K562 (cell line): ENCODE measurements at regions not wholly inside any gene's neighbourhood (a gene's known extent, or its start where the extent isn't known, plus 50 kb on each side); places are given as distances from the start of the nearest gene placed in this dataset.

ENCODE experiments used
- ATAC-seq: fragments of 200-7000 bp; cut with Tn5 transposase; 3 replicates; pipeline ENCODE4 v1.9.1; 2020; ENCODE audit warnings: moderate library complexity
- BruUV-seq: library from RNA; stranded (reverse); fragments of 400-500 nt; replicated peaks from 2 replicates; lab custom pipeline; 2021; lab: Mats Ljungman, UMichigan
- CTCF ChIA-PET: fragments of 300-600 bp; formaldehyde crosslinking; extraction: SDS; loops from one replicate; lab custom pipeline; 2021; ENCODE audit warnings: low intra/inter-chr PET ratio; lab: Yijun Ruan, JAX
- POLR2A ChIA-PET: fragments of 300-600, 350-650 bp; sonication (Branson Sonifier 250); formaldehyde crosslinking; extraction: SDS; loops from one replicate; lab custom pipeline; 2021; ENCODE audit warnings: antibody characterized with exemption, inconsistent platforms; lab: Yijun Ruan, JAX
- DNase-seq, 4 experiments: peaks; one replicate each; pipeline versions ENCODE4 v3.0.0 to v3.0.0-alpha.2; 2011 to 2018; ENCODE audit warnings: low spot score in 3 of 4, mixed read lengths in 3 of 4; ENCODE audit errors: extremely low read depth in 1 of 4
- FAIRE-seq: peaks from 2 replicates; lab custom pipeline; 2011; peaks lifted over from hg19 to GRCh38; lab: Jason Lieb, UNC
- H2AFZ ChIP-seq: 2 replicates; pipeline ENCODE4 v1.6.0; 2011; ENCODE audit warnings: low read depth, low read length, control low read depth, inconsistent platforms
- H3K27ac ChIP-seq: fragments of 200-600 bp; 3 replicates; pipeline ENCODE4 v1.8.0; 2011; ENCODE audit warnings: low read depth, mild to moderate bottlenecking, control low read depth, inconsistent platforms, low read length, moderate library complexity, mixed read lengths; ENCODE audit errors: extremely low read depth
- H3K27me3 ChIP-seq, 2 experiments: fragments of 300-600 bp in 1 of 2; 2 replicates in 1 of 2; 3 replicates in 1 of 2; pipeline versions ENCODE4 v1.6.0 to v1.8.0; 2011; ENCODE audit warnings: inconsistent platforms in 2 of 2, low read length in 2 of 2, mild to moderate bottlenecking in 1 of 2, mixed read lengths in 1 of 2, moderate library complexity in 1 of 2; ENCODE audit not compliant: control insufficient read depth in 2 of 2, insufficient read depth in 2 of 2
- H3K36me3 ChIP-seq: fragments of 300-600 bp; 3 replicates; pipeline ENCODE4 v1.8.0; 2011; ENCODE audit warnings: mild to moderate bottlenecking, low read length, inconsistent platforms; ENCODE audit not compliant: control insufficient read depth, insufficient read depth
- H3K4me1 ChIP-seq, 2 experiments: fragments of 200-600 bp in 1 of 2; replicated peaks in 1 of 2; 2 replicates in 1 of 2; 3 replicates in 1 of 2; pipeline versions ENCODE4 v1.5.1 to v1.8.0; 2011; ENCODE audit warnings: inconsistent platforms in 2 of 2, low read length in 2 of 2, mild to moderate bottlenecking in 1 of 2, mixed read lengths in 1 of 2, moderate library complexity in 1 of 2; ENCODE audit not compliant: control insufficient read depth in 2 of 2, insufficient read depth in 2 of 2
- H3K4me2 ChIP-seq: 2 replicates; pipeline ENCODE4 v1.6.1; 2011; ENCODE audit warnings: low read length, control low read depth, inconsistent platforms, mixed read lengths; ENCODE audit not compliant: insufficient read depth
- H3K4me3 ChIP-seq: fragments of 200-600 bp; sonication (generic), shearing (Covaris generic); 2 replicates; pipeline ENCODE4 v1.5.1; 2016; ENCODE audit warnings: control low read depth, inconsistent platforms
- H3K79me2 ChIP-seq: fragments of 200-600 bp; 3 replicates; pipeline ENCODE4 v1.8.0; 2011; ENCODE audit warnings: low read length, inconsistent platforms; ENCODE audit not compliant: control insufficient read depth, insufficient read depth
- H3K9ac ChIP-seq, 2 experiments: 2 replicates each; pipeline versions ENCODE4 v1.6.0 to v1.6.1; 2011; ENCODE audit warnings: low read depth in 2 of 2, low read length in 2 of 2, control low read depth in 1 of 2, inconsistent platforms in 1 of 2, mild to moderate bottlenecking in 1 of 2, mixed read lengths in 1 of 2; ENCODE audit not compliant: insufficient read depth in 1 of 2
- H3K9me1 ChIP-seq: one replicate; pipeline ENCODE4 v1.6.0; 2011; ENCODE audit warnings: inconsistent platforms, mild to moderate bottlenecking, low read length, moderate library complexity; ENCODE audit not compliant: control insufficient read depth, insufficient read depth
- H3K9me3 ChIP-seq: replicated peaks from 2 replicates; pipeline ENCODE4 v1.5.1; 2011; ENCODE audit warnings: low read depth, low read length, inconsistent platforms; ENCODE audit not compliant: control insufficient read depth, insufficient read depth
- H4K20me1 ChIP-seq: replicated peaks from 2 replicates; pipeline ENCODE4 v1.6.1; 2011; ENCODE audit warnings: low read length, inconsistent platforms, mixed read lengths; ENCODE audit not compliant: control insufficient read depth, insufficient read depth
- ARID2 ChIP-seq: fragments of 450-650 bp; IDR thresholded peaks from 2 replicates; pipeline ENCODE4 v1.6.1; 2017; ENCODE audit warnings: antibody characterized with exemption, mild to moderate bottlenecking
- ATF7 ChIP-seq: fragments of 450-650 bp; IDR thresholded peaks from 2 replicates; pipeline ENCODE4 v1.7.1; 2014; ENCODE audit warnings: mild to moderate bottlenecking, moderate library complexity
- CXXC5 ChIP-seq: fragments of 250-450 bp; sonication (Bioruptor Pico); IDR thresholded peaks from 2 replicates; pipeline ENCODE4 v1.8.0; 2022; ENCODE audit warnings: inconsistent platforms, mild to moderate bottlenecking, moderate library complexity
- DDX20 ChIP-seq: fragments of 450-650 bp; IDR thresholded peaks from 2 replicates; pipeline ENCODE4 v1.6.1; 2016; ENCODE audit warnings: missing genetic modification characterization, low read depth, mild to moderate bottlenecking, missing compliant biosample characterization, moderate library complexity
- DNMT1 ChIP-seq: fragments of 450-650 bp; IDR thresholded peaks from 2 replicates; pipeline ENCODE4 v1.6.1; 2016; ENCODE audit warnings: antibody characterized with exemption, mild to moderate bottlenecking
- E2F3 ChIP-seq: fragments of 250-450 bp; sonication (Bioruptor Pico); IDR thresholded peaks from 2 replicates; pipeline ENCODE4 v1.4.0; 2020; ENCODE audit warnings: mild to moderate bottlenecking
- FOXA3 ChIP-seq, 2 experiments: fragments of 450-650 bp in 1 of 2; sonication (generic) in 1 of 2; formaldehyde crosslinking; IDR thresholded peaks in 1 of 2; conservative IDR thresholded peaks in 1 of 2; 2 replicates each; pipeline versions ENCODE4 v1.4.0 to v1.8.0; 2020 to 2022; ENCODE audit warnings: mild to moderate bottlenecking in 2 of 2, missing genetic modification reagents in 1 of 2
- FOXK1 ChIP-seq: sonication (generic); formaldehyde crosslinking; IDR thresholded peaks from 2 replicates; pipeline ENCODE4 v1.8.0; 2022; ENCODE audit warnings: missing genetic modification reagents, mild to moderate bottlenecking, borderline replicate concordance
- HDAC2 ChIP-seq: fragments of 450-650 bp; IDR thresholded peaks from 2 replicates; pipeline ENCODE4 v1.6.1; 2016; ENCODE audit warnings: mild to moderate bottlenecking
- SNRNP70 ChIP-seq: fragments of 200-400 bp; formaldehyde crosslinking; optimal IDR thresholded peaks from 2 replicates; pipeline ENCODE3; 2017; ENCODE audit warnings: low read depth, low read length
- SOX6 ChIP-seq: fragments of 450-650 bp; IDR thresholded peaks from 2 replicates; pipeline ENCODE4 v1.6.1; 2014; ENCODE audit warnings: mild to moderate bottlenecking
- THRAP3 ChIP-seq: fragments of 450-650 bp; IDR thresholded peaks from 2 replicates; pipeline ENCODE4 v1.6.1; 2016; ENCODE audit warnings: mild to moderate bottlenecking, inconsistent platforms, borderline replicate concordance
- TSC22D4 ChIP-seq: fragments of 450-650 bp; IDR thresholded peaks from 2 replicates; pipeline ENCODE4 v1.6.1; 2016; ENCODE audit warnings: missing genetic modification characterization, missing biosample characterization, control low read depth
- ZNF143 ChIP-seq: sonication (generic); formaldehyde crosslinking; IDR thresholded peaks from 2 replicates; pipeline ENCODE4 v1.9.0; 2022; ENCODE audit warnings: mild to moderate bottlenecking, missing genetic modification reagents
- ZNF668 ChIP-seq: fragments of 250-450 bp; sonication (Bioruptor Pico); IDR thresholded peaks from 2 replicates; pipeline ENCODE4 v1.8.0; 2022; ENCODE audit warnings: mild to moderate bottlenecking, inconsistent platforms
- WGBS: fragments of 100-300 bp; shearing (Covaris generic); methylation state at CpG from one replicate; pipeline ENCODE4 v1.1.6; 2016; ENCODE audit warnings: low coverage, mixed read lengths; ENCODE audit not compliant: insufficient coverage; ENCODE audit errors: missing lambda C conversion rate; 5-methylcytosine and 5-hydroxymethylcytosine counted together
- in situ Hi-C: fragments of 300-500 bp; cut with MboI; formaldehyde crosslinking; loops from 4 replicates; pipeline ENCODE4 v1.15.0; 2018; ENCODE audit warnings: inconsistent platforms, mixed read lengths
- intact Hi-C: fragments of 100-400 bp; cut with micrococcal nuclease; formaldehyde crosslinking; loops from 2 replicates; pipeline ENCODE4 v1.14.2; 2022
- TF ChIP-seq, protein P1 (sequence below): sonication (generic); formaldehyde crosslinking; IDR thresholded peaks from 2 replicates; pipeline ENCODE4 v1.8.1; 2023; ENCODE audit warnings: mild to moderate bottlenecking, missing genetic modification reagents
- TF ChIP-seq, protein P2 (sequence below): sonication (generic); formaldehyde crosslinking; IDR thresholded peaks from 2 replicates; pipeline ENCODE4 v1.9.0; 2022; ENCODE audit warnings: mild to moderate bottlenecking, missing genetic modification reagents
- TF ChIP-seq, protein P3 (sequence below), 3 experiments: fragments of 200-800 bp in 1 of 3; sonication (Bioruptor generic) in 1 of 3; sonication (generic) in 1 of 3; formaldehyde crosslinking in 1 of 3; IDR thresholded peaks; 2 replicates each; pipeline versions ENCODE4 v1.6.1 to v1.8.0; 2016 to 2022; ENCODE audit warnings: mild to moderate bottlenecking in 2 of 3, missing compliant biosample characterization in 2 of 3, missing genetic modification characterization in 2 of 3, missing genetic modification reagents in 1 of 3

DNA sequence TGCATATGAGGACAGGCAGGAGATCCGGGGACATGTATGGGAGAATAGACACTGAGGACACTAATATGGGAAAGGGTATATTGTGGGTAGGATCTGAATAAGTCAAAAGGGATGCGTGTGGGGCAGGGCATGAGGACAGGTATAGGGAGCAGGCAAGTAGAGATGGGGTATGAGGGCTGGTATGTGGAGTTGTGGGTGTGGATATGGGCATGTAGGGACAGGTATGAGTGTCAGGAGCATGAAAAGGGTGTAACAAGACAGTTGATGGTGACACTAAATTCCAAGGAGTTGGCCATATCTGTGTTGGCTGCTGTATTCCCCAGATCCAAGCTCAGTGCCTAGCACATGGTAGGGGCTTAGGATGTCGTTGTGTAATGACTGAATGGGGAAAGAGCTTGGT, 84.4 kb upstream of the PAX2 start:
- POLR2A ChIA-PET: no interaction called here

More for the DNA sequence above, 84.4 kb upstream of the PAX2 start:
- no peak for DNase-seq
- no peak overlapping the region for H3K4me2 ChIP-seq
- CTCF ChIA-PET: no interaction called here
- peaks cover 0 to 10% of the 10 kb centered on the region in 2 experiments; a peak in 2 of 5 replicates for H3K4me1 ChIP-seq
- no peak for ATAC-seq
- no peak for FAIRE-seq
- BruUV-seq: no TSS peak
- H3K27me3 ChIP-seq: peaks cover under 1 to 30% of the 10 kb centered on the region in 2 experiments; a peak in 2 of 5 replicates
- H3K79me2 ChIP-seq: no peaks in the 10 kb centered on the region
- no peak overlapping the region for H3K9ac ChIP-seq
- no peak overlapping the region for H3K4me3 ChIP-seq
- no peaks in the 10 kb centered on the region; the same call in 1 of the 2 replicates for H4K20me1 ChIP-seq
- 0% methylated on average over 1 of the region's 3 CpGs for WGBS
- no peaks in the 10 kb centered on the region for H3K9me3 ChIP-seq
- H3K36me3 ChIP-seq: no peaks in the 10 kb centered on the region
- intact Hi-C loops: no loop called here
- no peak overlapping the region for H2AFZ ChIP-seq
- no peaks in the 10 kb centered on the region for H3K9me1 ChIP-seq
- in situ Hi-C loops: no loop called here
- TF ChIP-seq, protein P1, sequence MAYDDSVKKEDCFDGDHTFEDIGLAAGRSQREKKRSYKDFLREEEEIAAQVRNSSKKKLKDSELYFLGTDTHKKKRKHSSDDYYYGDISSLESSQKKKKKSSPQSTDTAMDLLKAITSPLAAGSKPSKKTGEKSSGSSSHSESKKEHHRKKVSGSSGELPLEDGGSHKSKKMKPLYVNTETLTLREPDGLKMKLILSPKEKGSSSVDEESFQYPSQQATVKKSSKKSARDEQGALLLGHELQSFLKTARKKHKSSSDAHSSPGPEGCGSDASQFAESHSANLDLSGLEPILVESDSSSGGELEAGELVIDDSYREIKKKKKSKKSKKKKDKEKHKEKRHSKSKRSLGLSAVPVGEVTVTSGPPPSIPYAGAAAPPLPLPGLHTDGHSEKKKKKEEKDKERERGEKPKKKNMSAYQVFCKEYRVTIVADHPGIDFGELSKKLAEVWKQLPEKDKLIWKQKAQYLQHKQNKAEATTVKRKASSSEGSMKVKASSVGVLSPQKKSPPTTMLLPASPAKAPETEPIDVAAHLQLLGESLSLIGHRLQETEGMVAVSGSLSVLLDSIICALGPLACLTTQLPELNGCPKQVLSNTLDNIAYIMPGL: no peak
- no peak for TF ChIP-seq TSC22D4
- TF ChIP-seq, protein P2, sequence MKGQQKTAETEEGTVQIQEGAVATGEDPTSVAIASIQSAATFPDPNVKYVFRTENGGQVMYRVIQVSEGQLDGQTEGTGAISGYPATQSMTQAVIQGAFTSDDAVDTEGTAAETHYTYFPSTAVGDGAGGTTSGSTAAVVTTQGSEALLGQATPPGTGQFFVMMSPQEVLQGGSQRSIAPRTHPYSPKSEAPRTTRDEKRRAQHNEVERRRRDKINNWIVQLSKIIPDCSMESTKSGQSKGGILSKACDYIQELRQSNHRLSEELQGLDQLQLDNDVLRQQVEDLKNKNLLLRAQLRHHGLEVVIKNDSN: no peak
- TF ChIP-seq DNMT1: no peak
- no peak for TF ChIP-seq SNRNP70
- no peak for TF ChIP-seq SOX6
- no peak for TF ChIP-seq ZNF143
- no peak for TF ChIP-seq ATF7
- no peak for TF ChIP-seq ZNF668 (CRISPR knock-in tag)
- TF ChIP-seq THRAP3: no peak
- no peak for TF ChIP-seq FOXA3 (CRISPR knock-in tag; conservative IDR thresholded peaks at IDR 0.05 in 1 of 2, IDR thresholded peaks at IDR 0.05 in 1 of 2)
- TF ChIP-seq, protein P3, sequence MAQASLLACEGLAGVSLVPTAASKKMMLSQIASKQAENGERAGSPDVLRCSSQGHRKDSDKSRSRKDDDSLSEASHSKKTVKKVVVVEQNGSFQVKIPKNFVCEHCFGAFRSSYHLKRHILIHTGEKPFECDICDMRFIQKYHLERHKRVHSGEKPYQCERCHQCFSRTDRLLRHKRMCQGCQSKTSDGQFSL (CRISPR knock-in tag; IDR thresholded peaks at IDR 0.05): no peak
- TF ChIP-seq, protein P3 (tag; IDR thresholded peaks at IDR 0.05): no peak
- TF ChIP-seq FOXK1 (CRISPR knock-in tag): no peak
- TF ChIP-seq CXXC5: no peak
- no peak for TF ChIP-seq HDAC2
- TF ChIP-seq ARID2: no peak
- TF ChIP-seq E2F3 (CRISPR knock-in tag): no peak
- TF ChIP-seq DDX20 (tag): no peak
- H3K27ac ChIP-seq: no peak overlapping the region
